ENCODE measurements at regions not wholly inside any gene's neighbourhood (a gene's known extent, or its start where the extent isn't known, plus 50 kb on each side); places are given as distances from the start of the nearest gene placed in this dataset.

DNA sequence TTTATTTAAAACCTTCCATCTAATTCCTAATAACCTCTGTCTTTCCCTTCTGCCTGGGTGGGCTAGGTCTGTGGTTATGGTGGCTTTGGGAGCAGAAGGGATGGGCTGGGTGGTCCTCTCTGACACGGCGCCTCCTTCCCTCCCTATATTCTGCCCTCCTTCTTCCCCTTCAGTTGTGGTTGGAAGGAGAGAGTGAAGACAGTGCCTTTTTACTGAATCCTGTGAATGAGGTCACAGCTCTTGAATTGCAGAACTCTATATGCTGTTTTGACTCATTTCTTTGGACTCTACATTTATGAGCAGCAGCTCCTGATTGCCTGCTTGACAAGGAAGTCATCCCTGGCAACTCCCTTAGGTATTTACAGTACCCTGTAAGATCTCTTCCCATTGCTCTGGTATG is 256.0 kb upstream of the ELAC2 start:
- H3K27me3 Mint-ChIP-seq (ENCODE audit: low read depth) = no peaks in the 10 kb centered on the region
- no peak overlapping the region for H3K4me3 Mint-ChIP-seq
- H3K36me3 Mint-ChIP-seq (ENCODE audit: low read depth) = no peaks in the 10 kb centered on the region
- no peaks in the 10 kb centered on the region for H3K4me1 Mint-ChIP-seq (ENCODE audit: low read depth)
- H3K27ac Mint-ChIP-seq = no peak overlapping the region
- H3K9me3 Mint-ChIP-seq = peaks cover 4% of the 10 kb centered on the region

DNA sequence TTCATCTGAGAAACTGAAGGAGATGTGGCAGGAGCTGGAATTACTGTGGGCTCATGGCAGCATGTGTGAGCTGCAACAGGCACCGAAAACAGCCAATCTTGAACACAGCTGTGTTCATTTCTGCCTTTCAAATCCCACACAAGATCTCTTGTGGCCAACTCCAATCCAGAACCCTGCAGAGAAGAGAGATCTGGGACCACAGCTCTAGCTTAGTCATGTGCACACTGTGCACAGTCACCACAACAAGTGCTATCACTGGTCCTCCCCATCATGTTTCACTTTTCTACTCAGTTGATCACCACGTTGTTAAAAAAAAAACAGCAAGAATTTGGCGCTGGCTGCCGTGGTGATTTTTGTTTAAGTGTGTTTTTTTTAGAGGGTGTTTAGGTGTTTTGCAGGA is 254.5 kb upstream of the ELAC2 start:
- Mint-ChIP-seq H3K9me3 (peaks cover 4% of the 10 kb centered on the region), H3K36me3 (ENCODE audit: low read depth) (no peaks in the 10 kb centered on the region), H3K27ac (no peak overlapping the region), H3K4me1 (ENCODE audit: low read depth) (no peaks in the 10 kb centered on the region), H3K4me3 (no peak overlapping the region), H3K27me3 (ENCODE audit: low read depth) (no peaks in the 10 kb centered on the region)

DNA sequence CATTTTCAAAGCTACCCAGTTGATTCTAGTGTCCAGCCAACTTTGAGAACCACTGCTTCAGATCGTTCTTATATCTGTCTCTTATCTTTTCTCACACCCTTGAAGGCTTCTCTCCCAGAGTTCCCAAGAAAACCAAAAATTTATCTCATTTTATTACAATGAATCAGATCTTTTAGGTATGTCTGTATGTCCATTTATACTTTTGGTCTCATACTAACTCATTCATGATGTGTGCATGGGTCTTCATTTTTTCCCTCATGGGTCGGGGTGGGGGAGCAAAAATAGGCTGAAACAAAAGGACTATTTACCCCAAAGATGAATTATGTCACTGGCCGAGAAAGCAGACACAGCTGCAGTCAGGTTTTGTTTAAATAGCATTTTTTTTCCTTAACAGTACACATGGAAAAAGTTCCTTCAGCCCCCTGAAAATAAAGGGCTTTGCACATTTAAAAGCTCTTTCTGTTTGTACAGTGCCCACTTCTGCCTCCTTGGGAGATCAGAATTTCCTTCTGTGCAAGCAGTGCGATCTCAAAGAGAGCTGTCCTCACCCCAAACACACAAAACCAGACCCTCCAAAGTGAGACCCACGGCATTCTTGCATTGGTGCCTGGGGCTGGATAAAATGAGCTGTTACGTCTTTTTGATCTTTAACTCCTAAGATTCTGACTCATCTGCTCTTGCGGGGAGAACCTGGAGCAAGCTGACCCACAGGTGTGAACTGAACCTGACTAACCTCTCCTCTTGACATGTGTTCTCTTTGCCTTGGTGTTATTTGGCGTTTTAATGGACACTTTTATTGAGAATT is 251.2 kb upstream of the ELAC2 start:
- Mint-ChIP-seq H3K9me3 (peaks cover 4% of the 10 kb centered on the region), H3K36me3 (ENCODE audit: low read depth) (no peaks in the 10 kb centered on the region), H3K27me3 (ENCODE audit: low read depth) (no peaks in the 10 kb centered on the region), H3K4me3 (no peak overlapping the region), H3K4me1 (ENCODE audit: low read depth) (no peaks in the 10 kb centered on the region), H3K27ac (no peak overlapping the region)

DNA sequence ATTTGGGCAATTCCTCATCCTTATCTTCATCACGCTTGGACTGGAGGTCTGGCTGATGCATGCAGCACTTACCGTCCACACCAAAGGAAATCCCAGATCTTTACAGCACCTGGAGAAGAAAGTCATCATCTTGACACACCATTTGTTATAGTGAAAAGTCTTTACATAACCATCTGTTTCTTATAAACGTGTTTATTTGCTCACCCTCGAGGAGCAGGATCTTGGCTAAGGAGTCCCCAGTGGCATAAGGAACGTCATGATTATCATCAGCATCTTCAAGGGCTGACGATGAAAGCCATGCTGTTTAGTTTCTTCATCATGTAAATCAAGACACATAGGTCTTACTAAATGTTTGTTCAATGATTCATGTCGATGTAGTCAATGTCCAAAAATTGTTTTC is 248.8 kb upstream of the ELAC2 start:
- Mint-ChIP-seq H3K4me3 (no peak overlapping the region), H3K9me3 (peaks cover 4% of the 10 kb centered on the region), H3K4me1 (ENCODE audit: low read depth) (no peaks in the 10 kb centered on the region), H3K27ac (no peak overlapping the region), H3K36me3 (ENCODE audit: low read depth) (no peaks in the 10 kb centered on the region), H3K27me3 (ENCODE audit: low read depth) (no peaks in the 10 kb centered on the region)

DNA sequence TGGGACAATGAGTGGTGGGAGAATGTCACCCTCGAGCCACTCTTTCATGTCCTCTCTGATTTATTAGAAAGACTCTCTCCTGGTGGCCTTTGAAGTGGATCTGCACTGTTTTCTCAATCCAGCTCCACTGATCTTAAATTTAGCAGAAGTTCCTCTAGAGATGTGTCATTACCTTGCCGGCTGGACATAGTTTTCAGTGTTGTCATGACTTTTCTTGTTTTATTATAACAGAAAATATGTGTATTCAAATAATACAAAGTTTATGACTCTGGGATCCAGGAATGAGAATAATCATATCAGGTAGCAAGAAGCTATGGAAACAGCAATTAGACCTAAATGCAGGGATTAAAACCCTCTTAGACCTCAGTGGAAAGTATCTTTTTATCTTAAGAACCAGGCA is 247.5 kb upstream of the ELAC2 start:
- no peaks in the 10 kb centered on the region for H3K27me3 Mint-ChIP-seq (ENCODE audit: low read depth)

DNA sequence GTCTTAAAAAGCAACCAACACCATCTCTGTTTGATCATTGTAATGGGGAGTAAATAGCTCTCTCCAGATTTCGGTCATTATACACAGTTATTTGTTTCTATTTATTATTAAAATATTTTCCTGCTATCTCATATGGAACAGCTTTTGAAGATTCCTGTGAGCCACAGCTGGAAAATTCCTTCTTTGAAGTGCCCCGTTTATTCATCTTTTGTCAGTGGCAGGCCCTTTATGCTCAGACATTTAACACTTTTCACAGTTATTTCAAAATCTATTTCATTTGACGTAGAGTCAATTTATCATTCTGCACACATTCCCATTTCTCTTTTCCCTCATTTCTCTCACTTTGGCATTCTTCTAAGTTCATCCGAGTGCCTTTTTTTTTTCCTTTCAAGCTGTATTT is 245.9 kb upstream of the ELAC2 start:
- Mint-ChIP-seq H3K36me3 (ENCODE audit: low read depth) (no peaks in the 10 kb centered on the region), H3K9me3 (peaks cover 4% of the 10 kb centered on the region), H3K27me3 (ENCODE audit: low read depth) (no peaks in the 10 kb centered on the region), H3K4me1 (ENCODE audit: low read depth) (no peaks in the 10 kb centered on the region), H3K27ac (no peak overlapping the region), H3K4me3 (no peak overlapping the region)

More for the DNA sequence above, 247.5 kb upstream of the ELAC2 start:
- no peak overlapping the region for H3K4me3 Mint-ChIP-seq
- peaks cover 4% of the 10 kb centered on the region for H3K9me3 Mint-ChIP-seq
- no peaks in the 10 kb centered on the region for H3K4me1 Mint-ChIP-seq (ENCODE audit: low read depth)
- no peak overlapping the region for H3K27ac Mint-ChIP-seq
- no peaks in the 10 kb centered on the region for H3K36me3 Mint-ChIP-seq (ENCODE audit: low read depth)

DNA sequence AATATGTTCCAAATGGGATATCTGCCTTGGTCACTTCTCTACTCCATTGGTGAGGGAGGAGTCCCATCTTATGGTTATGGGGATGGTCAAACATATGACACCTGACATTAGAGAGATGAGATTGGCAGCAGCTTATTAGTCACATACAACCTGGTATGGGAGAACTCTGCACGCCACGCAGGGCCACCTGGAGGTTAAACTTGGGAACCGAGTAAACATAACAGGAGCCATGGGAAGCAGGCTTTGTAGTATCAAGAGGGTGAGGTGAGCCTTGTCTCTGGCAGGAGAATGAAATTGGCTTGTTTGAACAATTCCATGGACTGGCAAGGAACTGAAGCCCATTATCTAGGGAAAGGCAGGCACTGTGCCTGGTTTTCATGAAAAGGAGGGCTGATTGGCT is 238.7 kb upstream of the ELAC2 start:
- Mint-ChIP-seq H3K9me3 (peaks cover 4% of the 10 kb centered on the region), H3K36me3 (ENCODE audit: low read depth) (no peaks in the 10 kb centered on the region), H3K4me3 (no peak overlapping the region), H3K4me1 (ENCODE audit: low read depth) (no peaks in the 10 kb centered on the region), H3K27me3 (ENCODE audit: low read depth) (no peaks in the 10 kb centered on the region), H3K27ac (no peak overlapping the region)

DNA sequence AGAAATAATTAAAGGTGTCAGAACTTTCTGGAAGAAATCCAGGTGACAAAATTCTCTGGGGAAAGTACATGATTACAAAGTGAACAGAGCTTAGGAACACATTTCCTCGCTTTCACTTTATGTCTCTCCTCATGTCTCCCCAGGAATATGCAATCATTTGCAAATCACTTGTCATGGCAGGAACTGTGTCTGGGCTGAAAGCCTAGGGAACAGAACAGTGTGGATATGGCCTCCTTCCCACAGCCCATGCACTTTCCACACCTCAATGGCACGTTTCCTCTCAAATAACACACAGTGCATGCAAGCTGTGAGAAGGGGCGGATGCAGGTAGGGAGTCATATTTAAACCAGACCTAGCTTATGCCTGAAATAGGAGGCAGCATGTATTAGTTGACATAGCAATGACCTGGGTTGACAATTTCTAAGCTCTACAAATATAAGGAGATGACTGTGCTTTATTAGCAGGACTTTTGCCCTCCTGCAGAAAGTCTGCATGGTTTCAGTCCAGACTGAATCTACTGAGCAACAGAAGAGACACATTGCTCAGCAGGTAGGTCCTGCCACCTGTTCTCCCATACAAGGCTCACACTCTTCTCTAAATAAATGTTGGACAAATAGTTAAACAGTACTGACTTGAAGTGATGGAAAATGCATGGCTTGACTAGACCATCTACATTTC is 236.0 kb upstream of the ELAC2 start:
- Mint-ChIP-seq H3K4me1 (ENCODE audit: low read depth) (no peaks in the 10 kb centered on the region), H3K36me3 (ENCODE audit: low read depth) (no peaks in the 10 kb centered on the region), H3K27ac (no peak overlapping the region), H3K27me3 (ENCODE audit: low read depth) (no peaks in the 10 kb centered on the region), H3K4me3 (no peak overlapping the region), H3K9me3 (no peaks in the 10 kb centered on the region)

DNA sequence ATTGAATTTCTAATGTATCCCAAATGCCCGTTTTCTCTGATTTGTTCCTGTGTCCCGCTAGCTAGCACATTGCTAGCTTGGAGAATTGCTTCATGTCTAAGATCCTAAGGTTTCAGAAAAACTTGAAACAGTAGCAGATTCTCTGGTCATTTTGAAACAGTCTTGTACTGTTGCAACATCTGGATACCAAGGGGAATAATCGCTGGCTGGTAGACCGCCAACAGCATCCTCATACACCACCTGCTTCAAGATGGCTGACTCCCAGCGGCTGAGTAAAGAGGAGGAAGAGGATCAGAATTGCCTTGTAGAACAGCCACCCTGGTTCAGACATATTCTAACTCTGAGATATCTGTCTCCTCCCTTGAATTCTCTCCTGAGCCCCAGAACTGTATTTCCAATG is 226.7 kb upstream of the ELAC2 start:
- H3K4me1 Mint-ChIP-seq (ENCODE audit: low read depth) = no peaks in the 10 kb centered on the region
- no peaks in the 10 kb centered on the region for H3K9me3 Mint-ChIP-seq
- H3K27ac Mint-ChIP-seq = no peak overlapping the region
- H3K27me3 Mint-ChIP-seq (ENCODE audit: low read depth) = no peaks in the 10 kb centered on the region
- no peaks in the 10 kb centered on the region for H3K36me3 Mint-ChIP-seq (ENCODE audit: low read depth)
- H3K4me3 Mint-ChIP-seq = no peak overlapping the region

DNA sequence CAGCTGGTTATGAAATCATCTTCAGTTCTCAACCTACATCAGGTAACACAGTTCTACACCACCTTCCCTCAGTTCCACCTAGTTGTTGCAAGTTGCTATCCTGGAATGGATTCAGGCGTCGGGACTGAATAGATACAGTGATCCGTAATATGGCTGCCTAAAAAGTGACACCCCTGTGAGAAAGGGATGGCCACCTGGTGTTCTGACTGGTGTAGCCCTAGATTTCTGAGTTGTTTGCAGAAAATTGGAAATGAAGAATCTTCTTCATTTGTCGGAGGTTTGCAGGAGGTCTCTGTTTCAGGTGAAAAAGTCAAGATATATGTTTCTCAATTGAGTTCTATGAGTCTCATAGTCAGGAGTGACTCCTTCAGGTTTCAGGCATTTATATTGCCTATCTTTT is 225.8 kb upstream of the ELAC2 start:
- Mint-ChIP-seq H3K36me3 (ENCODE audit: low read depth) (no peaks in the 10 kb centered on the region), H3K27ac (no peak overlapping the region), H3K27me3 (ENCODE audit: low read depth) (no peaks in the 10 kb centered on the region), H3K4me1 (ENCODE audit: low read depth) (no peaks in the 10 kb centered on the region), H3K9me3 (no peaks in the 10 kb centered on the region), H3K4me3 (no peak overlapping the region)

DNA sequence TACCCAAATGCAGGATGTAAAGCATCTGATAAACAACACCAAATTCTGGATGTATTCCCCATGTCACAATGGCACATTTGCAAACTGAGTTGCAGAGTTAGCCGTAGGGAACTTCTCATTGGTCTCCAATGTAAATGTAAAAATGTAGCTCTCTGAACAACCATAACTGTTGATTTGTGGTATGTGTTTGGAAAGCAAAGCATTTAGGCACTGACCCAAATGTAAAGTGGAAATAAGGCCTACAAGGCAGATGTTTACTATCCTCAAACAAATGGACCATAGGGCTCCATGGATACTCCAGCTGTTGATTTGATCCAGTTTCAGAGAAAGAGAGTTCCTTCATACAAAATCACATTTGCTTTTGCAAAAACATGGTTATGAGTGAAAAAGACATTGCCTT is 223.0 kb upstream of the ELAC2 start:
- H3K9me3 Mint-ChIP-seq = no peaks in the 10 kb centered on the region
- no peak overlapping the region for H3K4me3 Mint-ChIP-seq
- no peaks in the 10 kb centered on the region for H3K27me3 Mint-ChIP-seq (ENCODE audit: low read depth)
- no peaks in the 10 kb centered on the region for H3K36me3 Mint-ChIP-seq (ENCODE audit: low read depth)
- H3K27ac Mint-ChIP-seq = no peak overlapping the region
- no peaks in the 10 kb centered on the region for H3K4me1 Mint-ChIP-seq (ENCODE audit: low read depth)

DNA sequence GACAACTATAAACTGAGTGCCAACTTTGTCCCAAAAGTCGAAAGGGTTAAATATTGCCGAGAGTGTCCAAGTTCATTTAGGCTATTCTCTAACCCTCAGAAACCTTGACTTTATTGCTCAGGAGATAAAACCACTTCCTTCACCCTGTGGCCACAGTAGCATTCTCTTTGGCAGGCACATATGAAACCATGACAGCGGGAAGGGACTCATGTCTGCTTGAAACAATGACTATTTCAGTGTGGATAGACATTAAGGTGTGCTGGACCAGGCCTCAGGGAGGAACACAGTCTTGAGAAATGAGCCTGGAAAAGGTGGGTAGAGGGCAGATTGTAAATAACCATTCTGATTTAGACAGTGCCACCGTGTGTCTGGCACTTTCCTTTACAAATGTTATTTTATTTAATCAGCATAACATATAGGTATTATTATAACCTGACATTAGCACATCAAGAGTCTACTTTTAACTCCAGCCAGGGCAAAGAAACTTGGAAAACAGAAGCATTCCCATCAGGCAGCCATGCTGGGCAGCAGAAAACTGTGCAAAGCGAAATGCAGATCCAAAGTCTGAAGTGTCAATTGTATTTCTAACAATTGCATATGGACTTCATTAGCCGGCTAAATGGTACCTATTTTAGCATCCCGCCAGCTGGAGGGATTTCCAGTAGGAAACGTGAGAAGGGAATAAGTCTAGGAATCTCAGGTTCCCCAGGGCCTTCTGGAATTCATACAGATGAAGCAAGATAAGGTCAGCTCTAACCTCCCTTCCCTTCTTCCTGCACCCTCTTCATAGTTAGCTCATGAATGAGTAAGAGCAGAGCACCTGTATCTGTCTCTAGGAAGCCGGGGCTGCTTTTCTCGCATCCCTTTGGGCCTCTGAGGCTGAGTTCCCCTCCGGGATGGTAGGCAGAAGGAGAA is 212.8 kb upstream of the ELAC2 start:
- Mint-ChIP-seq H3K4me1 (ENCODE audit: low read depth) (no peaks in the 10 kb centered on the region), H3K27ac (no peak overlapping the region), H3K9me3 (no peaks in the 10 kb centered on the region), H3K36me3 (ENCODE audit: low read depth) (no peaks in the 10 kb centered on the region), H3K4me3 (no peak overlapping the region), H3K27me3 (ENCODE audit: low read depth) (no peaks in the 10 kb centered on the region)

DNA sequence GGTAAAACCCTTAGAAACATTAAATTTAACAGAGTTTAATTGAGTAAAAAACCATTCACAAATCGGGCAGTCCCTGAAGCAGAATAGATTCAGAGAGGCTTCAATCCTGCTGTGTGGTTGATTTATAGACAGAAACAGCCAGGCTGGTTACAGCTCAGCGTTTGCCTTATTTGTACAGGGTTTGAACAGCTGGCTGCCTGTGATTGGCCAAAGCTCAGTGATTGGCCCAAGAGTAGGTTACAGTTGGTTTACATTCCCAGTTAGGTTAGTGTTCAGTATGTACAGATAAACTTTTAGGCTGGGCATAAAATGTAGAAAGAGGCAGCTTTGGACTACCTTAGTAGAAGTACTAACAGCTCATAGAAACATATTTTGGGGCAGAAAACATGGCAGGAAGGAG is 210.4 kb upstream of the ELAC2 start:
- H3K27me3 Mint-ChIP-seq (ENCODE audit: low read depth) = no peaks in the 10 kb centered on the region
- no peak overlapping the region for H3K27ac Mint-ChIP-seq
- H3K9me3 Mint-ChIP-seq = no peaks in the 10 kb centered on the region
- H3K36me3 Mint-ChIP-seq (ENCODE audit: low read depth) = no peaks in the 10 kb centered on the region
- H3K4me1 Mint-ChIP-seq (ENCODE audit: low read depth) = no peaks in the 10 kb centered on the region
- H3K4me3 Mint-ChIP-seq = no peak overlapping the region

DNA sequence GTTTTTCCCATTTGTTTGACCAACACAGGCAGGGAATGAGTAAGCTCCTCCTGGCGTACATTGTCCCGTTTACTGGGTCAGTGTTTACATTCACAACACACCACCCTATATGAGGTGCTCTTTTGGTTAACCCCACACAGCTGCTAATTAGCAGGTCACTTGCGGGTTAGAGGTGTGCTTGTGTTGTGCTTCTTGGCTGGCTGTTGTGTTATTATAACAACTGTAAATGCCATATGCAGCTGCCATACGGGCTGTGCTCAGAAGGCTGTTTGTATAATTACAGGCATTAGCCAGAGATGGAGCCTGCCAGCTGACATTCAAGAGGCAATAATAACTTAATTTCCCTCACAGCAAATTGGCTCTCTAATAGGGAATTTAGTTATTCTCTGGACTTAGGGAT is 205.1 kb upstream of the ELAC2 start:
- Mint-ChIP-seq H3K4me1 (ENCODE audit: low read depth) (no peaks in the 10 kb centered on the region), H3K27ac (no peak overlapping the region), H3K36me3 (ENCODE audit: low read depth) (no peaks in the 10 kb centered on the region), H3K27me3 (ENCODE audit: low read depth) (no peaks in the 10 kb centered on the region), H3K4me3 (no peak overlapping the region), H3K9me3 (no peaks in the 10 kb centered on the region)

DNA sequence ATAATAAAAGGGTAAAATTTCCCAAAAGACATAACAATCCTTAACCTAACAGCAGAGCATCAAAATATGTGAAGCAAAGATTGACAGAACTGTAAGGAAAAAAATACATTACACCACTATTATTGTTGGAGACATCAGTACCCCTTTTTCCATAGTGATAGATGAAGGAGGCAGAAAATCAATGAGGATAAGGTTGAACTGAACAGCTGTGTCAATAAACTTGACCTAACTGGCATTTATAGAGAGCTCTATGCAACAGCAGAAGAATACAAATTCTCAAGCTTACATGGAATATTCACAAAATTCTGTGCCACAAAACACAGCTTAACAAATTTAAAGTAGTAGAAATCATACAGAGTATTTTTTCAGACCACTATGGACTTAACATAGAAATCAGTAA is 195.0 kb upstream of the ELAC2 start:
- Mint-ChIP-seq H3K9me3 (no peaks in the 10 kb centered on the region), H3K27me3 (ENCODE audit: low read depth) (no peaks in the 10 kb centered on the region), H3K4me1 (ENCODE audit: low read depth) (no peaks in the 10 kb centered on the region), H3K36me3 (ENCODE audit: low read depth) (no peaks in the 10 kb centered on the region), H3K27ac (no peak overlapping the region), H3K4me3 (no peak overlapping the region)
